HepG2 (cell line): ENCODE measurements at regions not wholly inside any gene's neighbourhood (a gene's known extent, or its start where the extent isn't known, plus 50 kb on each side); places are given as distances from the start of the nearest gene placed in this dataset.

Experiments used
- RAD21 ChIP-seq: fragments of 450-650 bp; formaldehyde crosslinking; IDR thresholded peaks from 2 replicates; pipeline ENCODE4 v1.5.0; 2020; ENCODE audit warnings: mild to moderate bottlenecking
- TF ChIP-seq, protein P1 (sequence below): sonication (generic); formaldehyde crosslinking; IDR thresholded peaks from 2 replicates; pipeline ENCODE4 v1.5.0; 2020; ENCODE audit warnings: mild to moderate bottlenecking, missing genetic modification reagents, moderate library complexity

DNA sequence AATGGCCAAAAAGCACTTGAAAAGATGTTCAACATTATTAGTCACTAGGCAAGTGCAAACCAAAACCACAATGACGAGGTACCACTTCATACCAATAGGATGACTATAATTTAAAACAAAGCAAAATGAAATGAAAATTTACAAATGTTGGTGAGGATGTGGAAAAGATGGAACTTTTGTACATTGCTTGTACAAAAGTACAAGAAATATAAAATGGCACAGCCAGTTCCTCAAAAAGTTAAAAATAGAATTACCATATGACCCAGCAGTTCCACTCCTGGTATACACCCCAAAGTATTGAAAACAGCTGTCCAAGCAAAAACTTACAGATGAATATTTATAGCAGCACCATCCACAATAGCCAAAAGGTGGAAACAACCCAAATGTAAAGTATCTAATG lies 107.8 kb upstream of the XPO1 start:
- TF ChIP-seq, protein P1, sequence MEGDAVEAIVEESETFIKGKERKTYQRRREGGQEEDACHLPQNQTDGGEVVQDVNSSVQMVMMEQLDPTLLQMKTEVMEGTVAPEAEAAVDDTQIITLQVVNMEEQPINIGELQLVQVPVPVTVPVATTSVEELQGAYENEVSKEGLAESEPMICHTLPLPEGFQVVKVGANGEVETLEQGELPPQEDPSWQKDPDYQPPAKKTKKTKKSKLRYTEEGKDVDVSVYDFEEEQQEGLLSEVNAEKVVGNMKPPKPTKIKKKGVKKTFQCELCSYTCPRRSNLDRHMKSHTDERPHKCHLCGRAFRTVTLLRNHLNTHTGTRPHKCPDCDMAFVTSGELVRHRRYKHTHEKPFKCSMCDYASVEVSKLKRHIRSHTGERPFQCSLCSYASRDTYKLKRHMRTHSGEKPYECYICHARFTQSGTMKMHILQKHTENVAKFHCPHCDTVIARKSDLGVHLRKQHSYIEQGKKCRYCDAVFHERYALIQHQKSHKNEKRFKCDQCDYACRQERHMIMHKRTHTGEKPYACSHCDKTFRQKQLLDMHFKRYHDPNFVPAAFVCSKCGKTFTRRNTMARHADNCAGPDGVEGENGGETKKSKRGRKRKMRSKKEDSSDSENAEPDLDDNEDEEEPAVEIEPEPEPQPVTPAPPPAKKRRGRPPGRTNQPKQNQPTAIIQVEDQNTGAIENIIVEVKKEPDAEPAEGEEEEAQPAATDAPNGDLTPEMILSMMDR (CRISPR knock-in tag), result no peak
- no peak for TF ChIP-seq RAD21
